Mesendoderm (in vitro differentiated cells): ENCODE measurements at regions not wholly inside any gene's neighbourhood (a gene's known extent, or its start where the extent isn't known, plus 50 kb on each side); places are given as distances from the start of the nearest gene placed in this dataset.
A peak's percentile ranks its signal among the peaks of the same experiment; 100 is the strongest.
"Not testable (repeated sequence)": the region's sequence is repeated elsewhere in the genome, so short reads cannot be mapped to it uniquely, and the experiment has no call there.

Source experiments
- DNase-seq: peaks from one replicate; pipeline ENCODE4 v3.0.0; 2013
- H2AK5ac ChIP-seq: 2 replicates; pipeline ENCODE4 v1.6.1; 2013; ENCODE audit warnings: low read length, inconsistent platforms
- H2BK120ac ChIP-seq: 2 replicates; pipeline ENCODE4 v1.6.1; 2013; ENCODE audit warnings: low read depth, mild to moderate bottlenecking, low read length, moderate library complexity, mixed read lengths
- H2BK15ac ChIP-seq: replicated peaks from 2 replicates; pipeline ENCODE4 v1.6.1; 2013; ENCODE audit warnings: low read depth, mild to moderate bottlenecking, moderate library complexity
- H2BK5ac ChIP-seq: 2 replicates; pipeline ENCODE4 v1.6.1; 2013; ENCODE audit warnings: low read length, inconsistent platforms
- H3K18ac ChIP-seq: 2 replicates; pipeline ENCODE4 v1.6.1; 2013; ENCODE audit warnings: mild to moderate bottlenecking, low read length, mixed read lengths
- H3K23ac ChIP-seq: one replicate; pipeline ENCODE4 v1.6.1; 2013; ENCODE audit warnings: low read length
- H3K27ac ChIP-seq: 2 replicates; pipeline ENCODE4 v1.5.1; 2013; ENCODE audit warnings: low read depth, mild to moderate bottlenecking, inconsistent platforms, low read length, moderate library complexity
- H3K27me3 ChIP-seq: 2 replicates; pipeline ENCODE4 v1.6.1; 2013; ENCODE audit warnings: low read length, control low read depth, mild to moderate bottlenecking, inconsistent platforms; ENCODE audit not compliant: insufficient read depth, poor library complexity
- H3K36me3 ChIP-seq: 2 replicates; pipeline ENCODE4 v1.6.1; 2013; ENCODE audit warnings: low read length, inconsistent platforms; ENCODE audit not compliant: control insufficient read depth, insufficient read depth
- H3K4ac ChIP-seq: one replicate; pipeline ENCODE4 v1.6.1; 2013; ENCODE audit warnings: low read depth, mild to moderate bottlenecking, low read length, moderate library complexity
- H3K4me1 ChIP-seq: 2 replicates; pipeline ENCODE4 v1.6.1; 2013; ENCODE audit warnings: low read depth, low read length, inconsistent platforms; ENCODE audit not compliant: control insufficient read depth
- H3K4me2 ChIP-seq: 2 replicates; pipeline ENCODE4 v1.6.1; 2013; ENCODE audit warnings: low read length
- H3K4me3 ChIP-seq: 2 replicates; pipeline ENCODE4 v1.5.1; 2013; ENCODE audit warnings: mild to moderate bottlenecking, low read length
- H3K56ac ChIP-seq: one replicate; pipeline ENCODE4 v1.6.1; 2013; ENCODE audit warnings: low read length
- H3K79me1 ChIP-seq: 2 replicates; pipeline ENCODE4 v1.6.1; 2013; ENCODE audit warnings: low read length, inconsistent platforms
- H3K79me2 ChIP-seq: 2 replicates; pipeline ENCODE4 v1.6.1; 2013; ENCODE audit warnings: mild to moderate bottlenecking, low read length; ENCODE audit not compliant: control insufficient read depth, insufficient read depth
- H3K9ac ChIP-seq: 2 replicates; pipeline ENCODE4 v1.6.1; 2013; ENCODE audit warnings: low read length, inconsistent platforms
- H4K5ac ChIP-seq: one replicate; pipeline ENCODE4 v1.6.1; 2013; ENCODE audit warnings: low read length
- H4K8ac ChIP-seq: one replicate; pipeline ENCODE4 v1.6.1; 2013; ENCODE audit warnings: low read depth, mild to moderate bottlenecking, control low read depth, low read length, moderate library complexity
- WGBS: extraction: QIAGEN DNeasy Blood & Tissue Kit; methylation state at CpG from one replicate; pipeline ENCODE4 v1.1.7; 2013; ENCODE audit warnings: low lambda C conversion rate, missing lambda C conversion rate; ENCODE audit not compliant: insufficient coverage; ENCODE audit errors: extremely low coverage; 5-methylcytosine and 5-hydroxymethylcytosine counted together

GRCh38 chr2:87478911-87479310 lies 269.0 kb upstream of the PLGLB2 start:
- not testable (repeated sequence) for H3K79me2 ChIP-seq, H3K23ac ChIP-seq, DNase-seq, H4K5ac ChIP-seq, H2BK15ac ChIP-seq, H3K27me3 ChIP-seq, H3K36me3 ChIP-seq, H2BK120ac ChIP-seq, H3K4me2 ChIP-seq, H3K9ac ChIP-seq, H3K27ac ChIP-seq, H3K79me1 ChIP-seq, H4K8ac ChIP-seq, H3K56ac ChIP-seq, H2BK5ac ChIP-seq, H3K4me3 ChIP-seq, H3K4me1 ChIP-seq, H3K18ac ChIP-seq, H2AK5ac ChIP-seq, H3K4ac ChIP-seq
- WGBS = no CpG with 5 or more reads among the region's 4 CpGs

- not testable (repeated sequence) for H3K9ac ChIP-seq, H3K4me3 ChIP-seq, H2BK15ac ChIP-seq, H3K56ac ChIP-seq, H3K18ac ChIP-seq, H2AK5ac ChIP-seq, H3K79me2 ChIP-seq, H2BK120ac ChIP-seq, H3K27ac ChIP-seq, H3K23ac ChIP-seq, H3K4ac ChIP-seq, H3K4me1 ChIP-seq, H3K79me1 ChIP-seq, H4K5ac ChIP-seq, H3K36me3 ChIP-seq, H4K8ac ChIP-seq, H3K4me2 ChIP-seq, H3K27me3 ChIP-seq, H2BK5ac ChIP-seq
- no CpG with 5 or more reads among the region's 7 CpGs for WGBS
- DNase-seq = peak; percentile 52
Measured at GRCh38 chr2:87483093-87483680, 264.7 kb upstream of the PLGLB2 start.

DNA sequence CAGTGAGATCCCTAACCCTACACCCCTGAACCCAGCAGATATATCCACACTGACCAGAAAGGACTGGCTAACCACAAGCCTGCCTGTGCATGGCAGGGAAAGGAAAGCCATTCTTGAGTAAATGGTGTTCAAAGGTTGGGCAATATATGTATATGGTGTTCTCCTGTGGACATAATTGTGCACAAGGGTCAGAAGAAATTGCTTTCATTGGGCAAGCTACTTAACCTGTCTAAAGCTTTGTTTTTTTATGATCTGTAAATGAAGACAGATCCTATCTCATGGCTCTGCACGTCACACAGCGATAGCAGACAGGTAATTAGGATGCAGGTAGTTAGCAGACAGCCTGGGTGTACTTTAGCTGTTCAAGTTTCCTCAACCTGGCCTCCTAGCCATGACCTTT lies 263.5 kb upstream of the PLGLB2 start:
- H3K23ac ChIP-seq, H3K9ac ChIP-seq, DNase-seq, H2AK5ac ChIP-seq, H4K5ac ChIP-seq, H3K79me2 ChIP-seq, H3K4ac ChIP-seq, H3K4me1 ChIP-seq, H3K56ac ChIP-seq, H3K79me1 ChIP-seq, H4K8ac ChIP-seq, H3K4me3 ChIP-seq, H2BK120ac ChIP-seq, H2BK5ac ChIP-seq, H3K36me3 ChIP-seq, H3K4me2 ChIP-seq, H3K27ac ChIP-seq, H3K18ac ChIP-seq, H2BK15ac ChIP-seq, H3K27me3 ChIP-seq: not testable (repeated sequence)
- no CpG with 5 or more reads among the region's 2 CpGs for WGBS

- H3K79me2 ChIP-seq, H3K4me3 ChIP-seq, H3K79me1 ChIP-seq, H3K4ac ChIP-seq, H4K5ac ChIP-seq, H3K56ac ChIP-seq, H4K8ac ChIP-seq, H3K27ac ChIP-seq, H3K23ac ChIP-seq, H3K27me3 ChIP-seq, H2BK120ac ChIP-seq, H3K4me1 ChIP-seq, H3K9ac ChIP-seq, H3K36me3 ChIP-seq, H2BK5ac ChIP-seq, H2BK15ac ChIP-seq, DNase-seq, H3K18ac ChIP-seq, H3K4me2 ChIP-seq, H2AK5ac ChIP-seq: not testable (repeated sequence)
- no CpG with 5 or more reads among the region's 8 CpGs for WGBS
Measured at GRCh38 chr2:87485455-87485854, 262.4 kb upstream of the PLGLB2 start.

GRCh38 chr2:87485884-87486283 lies 262.0 kb upstream of the PLGLB2 start:
- H3K4ac ChIP-seq, H3K4me3 ChIP-seq, H3K18ac ChIP-seq, H2BK120ac ChIP-seq, H2BK15ac ChIP-seq, H2AK5ac ChIP-seq, H2BK5ac ChIP-seq, H3K27me3 ChIP-seq, H4K8ac ChIP-seq, H3K79me2 ChIP-seq, H3K56ac ChIP-seq, H3K4me2 ChIP-seq, H3K9ac ChIP-seq, H3K36me3 ChIP-seq, H3K27ac ChIP-seq, H3K4me1 ChIP-seq, DNase-seq, H3K23ac ChIP-seq, H3K79me1 ChIP-seq, H4K5ac ChIP-seq: not testable (repeated sequence)
- no CpG with 5 or more reads among the region's 10 CpGs for WGBS

DNA sequence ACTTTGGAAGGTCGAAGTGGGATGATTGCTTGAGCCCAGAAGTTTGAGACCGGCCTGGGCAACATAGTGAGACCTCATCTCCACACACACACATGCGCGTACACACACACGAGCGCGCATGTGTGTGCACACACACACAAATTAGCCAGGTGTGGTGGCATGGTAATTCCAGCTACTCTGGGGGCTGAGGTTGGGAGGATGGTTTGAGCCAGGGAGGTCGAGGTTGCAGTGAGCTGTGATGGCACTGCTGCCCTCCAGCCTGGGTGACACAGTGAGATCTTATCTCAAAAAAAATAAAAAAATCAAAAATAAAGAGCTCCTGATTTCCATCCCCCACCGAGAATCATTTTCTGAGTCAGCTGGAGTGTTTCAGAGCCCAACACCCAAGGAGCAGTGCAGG lies 261.5 kb upstream of the PLGLB2 start:
- not testable (repeated sequence) for H3K4me3 ChIP-seq, H3K56ac ChIP-seq, H3K9ac ChIP-seq, H2AK5ac ChIP-seq, DNase-seq, H4K5ac ChIP-seq, H2BK5ac ChIP-seq, H4K8ac ChIP-seq, H3K27ac ChIP-seq, H3K36me3 ChIP-seq, H3K4ac ChIP-seq, H2BK120ac ChIP-seq, H3K4me1 ChIP-seq, H3K27me3 ChIP-seq, H3K4me2 ChIP-seq, H3K18ac ChIP-seq, H2BK15ac ChIP-seq, H3K23ac ChIP-seq, H3K79me2 ChIP-seq, H3K79me1 ChIP-seq
- WGBS = no CpG with 5 or more reads among the region's 9 CpGs
